NT2/D1 (cell line): ENCODE measurements at regions not wholly inside any gene's neighbourhood (a gene's known extent, or its start where the extent isn't known, plus 50 kb on each side); places are given as distances from the start of the nearest gene placed in this dataset.
"Not testable (repeated sequence)": the region's sequence is repeated elsewhere in the genome, so short reads cannot be mapped to it uniquely, and the experiment has no call there.

ENCODE experiments used
- DNase-seq: peaks from one replicate; pipeline ENCODE4 v3.0.0-alpha.2; 2011; ENCODE audit warnings: low read depth, low spot score
- H3K27me3 ChIP-seq: 2 replicates; pipeline ENCODE4 v1.6.0; 2011; ENCODE audit warnings: mild to moderate bottlenecking; ENCODE audit not compliant: insufficient read length, insufficient read depth
- H3K36me3 ChIP-seq: 2 replicates; pipeline ENCODE4 v1.6.1; 2011; ENCODE audit warnings: mild to moderate bottlenecking, low read length, mixed read lengths; ENCODE audit not compliant: insufficient read depth, insufficient read length
- H3K4me1 ChIP-seq: 2 replicates; pipeline ENCODE4 v1.5.1; 2011; ENCODE audit not compliant: insufficient read depth, insufficient read length
- H3K4me3 ChIP-seq: 2 replicates; pipeline ENCODE4 v1.5.1; 2011; ENCODE audit warnings: low read depth; ENCODE audit not compliant: insufficient read length
- H3K9ac ChIP-seq: 2 replicates; pipeline ENCODE4 v1.6.0; 2011; ENCODE audit warnings: low read depth; ENCODE audit not compliant: insufficient read length
- H3K9me3 ChIP-seq: 2 replicates; pipeline ENCODE4 v1.5.1; 2011; ENCODE audit warnings: mild to moderate bottlenecking, low read length; ENCODE audit not compliant: insufficient read depth
- SUZ12 ChIP-seq: IDR thresholded peaks from 2 replicates; pipeline ENCODE4 v1.6.1; 2011; ENCODE audit not compliant: insufficient read length, insufficient read depth; ENCODE audit errors: extremely low read depth
- YY1 ChIP-seq: IDR thresholded peaks from 2 replicates; pipeline ENCODE4 v1.6.1; 2011; ENCODE audit not compliant: insufficient read length, insufficient read depth
- ZNF274 ChIP-seq: IDR thresholded peaks from 2 replicates; pipeline ENCODE4 v1.6.1; 2011; ENCODE audit warnings: mild to moderate bottlenecking, low read depth, low read length

DNA sequence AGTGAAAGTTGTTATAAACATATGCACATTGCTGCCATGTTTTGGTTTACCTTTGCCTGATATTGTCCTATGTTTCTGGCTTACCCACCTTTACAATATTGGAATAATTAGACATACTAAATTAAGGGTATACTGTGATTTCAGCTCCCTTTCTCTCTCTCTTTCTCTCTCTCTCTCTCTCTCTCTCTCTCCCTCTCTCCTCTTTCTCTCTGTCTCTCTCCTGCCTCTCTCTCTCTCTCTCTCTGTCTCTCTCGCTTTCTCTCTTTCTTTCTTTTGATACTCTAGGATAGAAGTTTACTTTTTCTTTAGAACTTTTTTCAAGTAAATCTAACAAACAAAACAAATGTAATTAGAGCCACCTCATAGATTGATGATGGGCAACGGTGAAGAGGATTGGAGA, 239.6 kb downstream of the TMEM161B start:
- no peaks in the 10 kb centered on the region for H3K9me3 ChIP-seq
- no peak overlapping the region for H3K9ac ChIP-seq
- no peaks in the 10 kb centered on the region for H3K36me3 ChIP-seq
- TF ChIP-seq YY1 (no peak), ZNF274 (no peak), SUZ12 (no peak)
- H3K4me3 ChIP-seq: no peak overlapping the region
- H3K27me3 ChIP-seq: no peaks in the 10 kb centered on the region
- no peaks in the 10 kb centered on the region for H3K4me1 ChIP-seq
- no peak for DNase-seq

DNA sequence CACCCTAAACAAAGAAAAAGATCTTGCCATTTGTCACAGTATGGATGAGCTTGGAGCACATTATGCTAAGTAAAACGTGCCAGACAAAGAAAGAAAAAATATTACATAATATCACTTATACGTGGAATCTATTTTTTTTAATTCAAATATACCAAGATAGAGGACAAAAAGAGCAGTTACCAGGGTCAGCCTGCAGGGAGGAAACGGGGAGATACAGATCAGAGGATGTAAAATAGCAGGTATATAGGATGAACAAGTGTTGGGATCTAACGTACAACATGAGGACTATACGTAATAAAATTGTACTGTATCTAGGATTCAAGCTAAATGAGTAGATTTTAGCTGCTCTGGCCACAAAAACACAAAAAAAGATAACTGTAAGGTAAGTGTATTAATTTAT, 247.5 kb downstream of the TMEM161B start:
- Histone ChIP-seq H3K4me1 (no peaks in the 10 kb centered on the region), H3K9ac (no peak overlapping the region), H3K9me3 (no peaks in the 10 kb centered on the region), H3K4me3 (no peak overlapping the region), H3K36me3 (no peaks in the 10 kb centered on the region), H3K27me3 (no peaks in the 10 kb centered on the region)
- DNase-seq: no peak
- TF ChIP-seq YY1 (no peak), SUZ12 (no peak), ZNF274 (no peak)

DNA sequence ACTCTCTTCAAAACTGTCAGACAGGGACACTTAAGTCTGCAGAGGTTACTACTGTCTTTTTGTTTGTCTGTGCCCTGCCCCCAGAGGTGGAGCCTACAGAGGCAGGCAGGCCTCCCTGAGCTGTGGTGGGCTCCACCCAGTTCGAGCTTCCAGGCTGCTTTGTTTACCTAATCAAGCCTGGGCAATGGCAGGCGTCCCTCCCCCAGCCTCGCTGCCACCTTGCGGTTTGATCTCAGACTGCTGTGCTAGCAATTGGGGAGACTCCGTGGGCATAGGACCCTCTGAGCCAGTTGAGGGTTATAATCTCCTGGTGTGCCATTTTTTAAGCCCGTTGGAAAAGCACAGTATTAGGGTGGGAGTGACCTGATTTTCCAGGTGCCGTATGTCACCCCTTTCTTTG, 253.7 kb downstream of the TMEM161B start:
- DNase-seq, H3K9ac ChIP-seq, H3K36me3 ChIP-seq, H3K27me3 ChIP-seq, H3K4me1 ChIP-seq, H3K4me3 ChIP-seq, H3K9me3 ChIP-seq: not testable (repeated sequence)

DNA sequence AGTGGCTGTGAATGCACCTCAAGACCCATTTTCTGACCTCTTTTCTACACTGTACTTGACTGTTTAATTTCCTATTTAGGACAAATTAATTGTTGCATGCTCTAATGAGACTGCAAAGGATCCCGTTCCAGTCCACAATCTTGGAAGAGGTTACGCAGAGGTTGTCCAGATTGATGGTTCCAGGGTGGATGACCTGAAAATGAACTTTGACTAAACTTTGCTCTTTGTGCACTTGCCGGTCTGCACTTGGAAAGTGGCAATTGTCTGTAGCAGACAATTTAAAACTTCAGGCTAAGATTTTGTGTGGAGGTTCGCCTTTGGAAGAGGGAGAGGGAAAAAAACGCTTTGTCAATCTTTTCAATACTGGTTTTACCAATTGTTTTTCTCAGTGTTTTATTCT, 267.8 kb downstream of the TMEM161B start:
- no peaks in the 10 kb centered on the region for H3K36me3 ChIP-seq
- no peak for TF ChIP-seq SUZ12
- no peak for TF ChIP-seq YY1
- TF ChIP-seq ZNF274: no peak
- H3K9me3 ChIP-seq: no peaks in the 10 kb centered on the region
- no peaks in the 10 kb centered on the region for H3K4me1 ChIP-seq
- no peaks in the 10 kb centered on the region for H3K27me3 ChIP-seq
- DNase-seq: no peak
- H3K9ac ChIP-seq: no peak overlapping the region
- H3K4me3 ChIP-seq: no peak overlapping the region

GRCh38 chr5:87997662-87998061, 271.0 kb downstream of the TMEM161B start:
- no peaks in the 10 kb centered on the region for H3K36me3 ChIP-seq
- H3K9ac ChIP-seq: no peak overlapping the region
- no peaks in the 10 kb centered on the region for H3K9me3 ChIP-seq
- DNase-seq: no peak
- H3K4me1 ChIP-seq: no peaks in the 10 kb centered on the region
- H3K4me3 ChIP-seq: no peak overlapping the region
- no peaks in the 10 kb centered on the region for H3K27me3 ChIP-seq
- no peak for TF ChIP-seq SUZ12
- no peak for TF ChIP-seq YY1
- TF ChIP-seq ZNF274: no peak

GRCh38 chr5:87966213-87966612, 302.4 kb downstream of the TMEM161B start:
- no peak for DNase-seq
- no peaks in the 10 kb centered on the region for H3K4me1 ChIP-seq
- TF ChIP-seq ZNF274: no peak
- no peak for TF ChIP-seq YY1
- no peak for TF ChIP-seq SUZ12
- no peaks in the 10 kb centered on the region for H3K9me3 ChIP-seq
- no peaks in the 10 kb centered on the region for H3K27me3 ChIP-seq
- no peak overlapping the region for H3K9ac ChIP-seq
- H3K4me3 ChIP-seq: no peak overlapping the region
- no peaks in the 10 kb centered on the region for H3K36me3 ChIP-seq

DNA sequence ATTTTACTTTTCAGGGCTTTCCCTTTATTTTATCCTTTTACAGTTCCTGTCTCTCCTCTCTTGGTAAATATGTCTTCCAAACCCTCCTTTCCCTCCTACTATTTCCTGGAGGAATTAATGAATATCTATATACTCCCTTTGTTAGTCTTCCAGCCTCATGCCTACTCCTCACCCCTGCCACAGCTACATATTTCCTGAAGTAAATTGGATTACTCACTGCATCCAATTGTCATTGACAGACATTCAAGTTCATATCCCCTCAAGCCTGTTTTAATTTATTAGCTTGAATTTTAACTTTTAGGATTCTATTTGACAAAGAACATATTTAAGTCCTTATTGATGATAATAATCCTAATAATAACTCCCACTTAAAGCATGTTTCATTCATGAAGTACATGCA, 314.5 kb downstream of the TMEM161B start:
- Histone ChIP-seq H3K4me1 (no peaks in the 10 kb centered on the region), H3K36me3 (no peaks in the 10 kb centered on the region), H3K9ac (no peak overlapping the region), H3K9me3 (no peaks in the 10 kb centered on the region), H3K4me3 (no peak overlapping the region), H3K27me3 (no peaks in the 10 kb centered on the region)
- TF ChIP-seq ZNF274 (no peak), YY1 (no peak), SUZ12 (no peak)
- DNase-seq: no peak

- Histone ChIP-seq H3K9ac (no peak overlapping the region), H3K36me3 (no peaks in the 10 kb centered on the region), H3K4me3 (no peak overlapping the region), H3K4me1 (no peaks in the 10 kb centered on the region), H3K27me3 (no peaks in the 10 kb centered on the region), H3K9me3 (no peaks in the 10 kb centered on the region)
- no peak for DNase-seq
- no peak for TF ChIP-seq ZNF274
- no peak for TF ChIP-seq YY1
- no peak for TF ChIP-seq SUZ12
Observed at GRCh38 chr5:87951661-87952060, 317.0 kb downstream of the TMEM161B start.
